ENCODE measurements at regions not wholly inside any gene's neighbourhood (a gene's known extent, or its start where the extent isn't known, plus 50 kb on each side); places are given as distances from the start of the nearest gene placed in this dataset.

DNA sequence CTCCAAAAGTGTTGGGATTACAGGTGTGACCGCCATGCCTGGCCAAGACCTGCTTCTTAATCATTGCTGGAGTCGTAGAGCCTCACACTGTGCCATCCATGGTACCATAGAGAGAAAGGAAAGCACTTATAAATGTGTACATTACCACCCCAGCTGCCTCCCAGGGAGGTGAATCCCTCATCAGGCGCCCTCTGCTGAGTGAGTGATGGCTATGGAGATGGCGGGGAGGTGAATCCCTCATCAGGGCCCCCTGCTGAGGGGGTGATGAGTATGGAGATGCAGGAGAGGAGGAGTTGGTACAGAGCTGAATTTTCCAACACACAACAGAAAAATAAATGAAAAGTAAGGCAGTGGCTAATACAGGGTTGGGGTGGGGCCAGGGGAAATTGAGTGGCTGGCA lies 263.4 kb downstream of the UQCRFS1 start:
- TF ChIP-seq, protein P1, sequence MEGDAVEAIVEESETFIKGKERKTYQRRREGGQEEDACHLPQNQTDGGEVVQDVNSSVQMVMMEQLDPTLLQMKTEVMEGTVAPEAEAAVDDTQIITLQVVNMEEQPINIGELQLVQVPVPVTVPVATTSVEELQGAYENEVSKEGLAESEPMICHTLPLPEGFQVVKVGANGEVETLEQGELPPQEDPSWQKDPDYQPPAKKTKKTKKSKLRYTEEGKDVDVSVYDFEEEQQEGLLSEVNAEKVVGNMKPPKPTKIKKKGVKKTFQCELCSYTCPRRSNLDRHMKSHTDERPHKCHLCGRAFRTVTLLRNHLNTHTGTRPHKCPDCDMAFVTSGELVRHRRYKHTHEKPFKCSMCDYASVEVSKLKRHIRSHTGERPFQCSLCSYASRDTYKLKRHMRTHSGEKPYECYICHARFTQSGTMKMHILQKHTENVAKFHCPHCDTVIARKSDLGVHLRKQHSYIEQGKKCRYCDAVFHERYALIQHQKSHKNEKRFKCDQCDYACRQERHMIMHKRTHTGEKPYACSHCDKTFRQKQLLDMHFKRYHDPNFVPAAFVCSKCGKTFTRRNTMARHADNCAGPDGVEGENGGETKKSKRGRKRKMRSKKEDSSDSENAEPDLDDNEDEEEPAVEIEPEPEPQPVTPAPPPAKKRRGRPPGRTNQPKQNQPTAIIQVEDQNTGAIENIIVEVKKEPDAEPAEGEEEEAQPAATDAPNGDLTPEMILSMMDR (IDR thresholded peaks at IDR 0.05), result no peak
- TF ChIP-seq POLR2A (IDR thresholded peaks at IDR 0.05), result no peak

All from heart left ventricle (tissue), 13 donors.